ENCODE measurements at regions not wholly inside any gene's neighbourhood (a gene's known extent, or its start where the extent isn't known, plus 50 kb on each side); places are given as distances from the start of the nearest gene placed in this dataset.

DNA sequence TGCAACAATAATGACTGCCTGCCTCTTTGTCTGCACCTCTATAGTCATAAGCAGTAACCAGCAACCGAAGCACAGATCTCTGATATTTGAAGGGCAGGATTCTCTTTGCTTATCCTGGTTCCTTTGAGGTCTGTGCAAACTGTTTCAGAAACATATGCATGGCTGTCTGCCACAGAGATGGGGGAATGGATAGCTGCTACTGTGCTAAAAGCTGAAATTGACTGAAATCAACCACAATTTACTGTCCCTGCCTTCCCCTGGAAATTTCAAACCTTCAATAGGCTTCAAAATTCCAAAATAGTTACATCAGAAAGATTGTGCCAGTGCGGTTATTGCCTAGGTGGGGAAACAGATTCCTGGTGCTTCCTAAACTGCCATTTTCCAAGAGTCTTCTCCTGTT, 136.8 kb upstream of the GORAB start:
- TF ChIP-seq, protein P1, sequence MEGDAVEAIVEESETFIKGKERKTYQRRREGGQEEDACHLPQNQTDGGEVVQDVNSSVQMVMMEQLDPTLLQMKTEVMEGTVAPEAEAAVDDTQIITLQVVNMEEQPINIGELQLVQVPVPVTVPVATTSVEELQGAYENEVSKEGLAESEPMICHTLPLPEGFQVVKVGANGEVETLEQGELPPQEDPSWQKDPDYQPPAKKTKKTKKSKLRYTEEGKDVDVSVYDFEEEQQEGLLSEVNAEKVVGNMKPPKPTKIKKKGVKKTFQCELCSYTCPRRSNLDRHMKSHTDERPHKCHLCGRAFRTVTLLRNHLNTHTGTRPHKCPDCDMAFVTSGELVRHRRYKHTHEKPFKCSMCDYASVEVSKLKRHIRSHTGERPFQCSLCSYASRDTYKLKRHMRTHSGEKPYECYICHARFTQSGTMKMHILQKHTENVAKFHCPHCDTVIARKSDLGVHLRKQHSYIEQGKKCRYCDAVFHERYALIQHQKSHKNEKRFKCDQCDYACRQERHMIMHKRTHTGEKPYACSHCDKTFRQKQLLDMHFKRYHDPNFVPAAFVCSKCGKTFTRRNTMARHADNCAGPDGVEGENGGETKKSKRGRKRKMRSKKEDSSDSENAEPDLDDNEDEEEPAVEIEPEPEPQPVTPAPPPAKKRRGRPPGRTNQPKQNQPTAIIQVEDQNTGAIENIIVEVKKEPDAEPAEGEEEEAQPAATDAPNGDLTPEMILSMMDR (conservative IDR thresholded peaks at IDR 0.05) = no peak
- no peak for TF ChIP-seq ZFX (IDR thresholded peaks at IDR 0.05)
